GM12878 (cell line): ENCODE measurements at regions not wholly inside any gene's neighbourhood (a gene's known extent, or its start where the extent isn't known, plus 50 kb on each side); places are given as distances from the start of the nearest gene placed in this dataset.

Experiments used
- ATAC-seq: fragments of 200-7000 bp; cut with Tn5 transposase; 3 replicates; pipeline ENCODE4 v1.9.1; 2020; ENCODE audit warnings: mild to moderate bottlenecking, moderate library complexity
- BruUV-seq: library from RNA; stranded (reverse); fragments of 400-500 nt; replicated peaks from 2 replicates; lab custom pipeline; 2021; lab: Mats Ljungman, UMichigan
- CTCF ChIA-PET: fragments of 300-600 bp; sonication (Branson Sonifier 250); formaldehyde crosslinking; extraction: SDS; loops from one replicate; lab custom pipeline; 2021; ENCODE audit warnings: inconsistent platforms; lab: Yijun Ruan, JAX
- POLR2A ChIA-PET: fragments of 350-600 bp; formaldehyde crosslinking; extraction: SDS; loops from one replicate; lab custom pipeline; 2021; ENCODE audit warnings: inconsistent platforms; lab: Charles Lee
- RAD21 ChIA-PET: fragments of 300-600 bp; sonication (Branson Sonifier 250); formaldehyde crosslinking; loops from one replicate; lab custom pipeline; 2023; ENCODE audit warnings: antibody characterized with exemption; ENCODE audit not compliant: unreplicated experiment; lab: Charles Lee
- SMC1A ChIA-PET: fragments of 300-600 bp; sonication (Branson Sonifier 250); formaldehyde crosslinking; loops from one replicate; lab custom pipeline; 2023; ENCODE audit not compliant: unreplicated experiment, uncharacterized antibody; lab: Charles Lee
- DNase-seq: peaks from one replicate; pipeline ENCODE4 v3.0.0-alpha.2; 2011; ENCODE audit warnings: low read depth, low spot score
- FAIRE-seq: peaks from 3 replicates; lab custom pipeline; 2011; peaks lifted over from hg19 to GRCh38; lab: Jason Lieb, UNC
- H2AFZ ChIP-seq: 2 replicates; pipeline ENCODE4 v1.6.0; 2011; ENCODE audit warnings: low read depth, low read length, control low read depth; ENCODE audit not compliant: control insufficient read depth
- H3K27ac ChIP-seq: 2 replicates; pipeline ENCODE4 v1.5.1; 2011; ENCODE audit warnings: control low read depth; ENCODE audit not compliant: control insufficient read depth, insufficient read depth
- H3K27me3 ChIP-seq, 2 experiments: replicated peaks in 1 of 2; 2 replicates each; pipeline versions ENCODE4 v1.6.0 to v1.6.1; 2011; ENCODE audit warnings: low read length in 1 of 2; ENCODE audit not compliant: control insufficient read depth in 2 of 2, insufficient read depth in 2 of 2
- H3K36me3 ChIP-seq, 2 experiments: 2 replicates each; pipeline ENCODE4 v1.5.1; 2011; ENCODE audit warnings: low read length in 1 of 2; ENCODE audit not compliant: control insufficient read depth in 2 of 2, insufficient read depth in 2 of 2
- H3K4me1 ChIP-seq: 2 replicates; pipeline ENCODE4 v1.6.1; 2011; ENCODE audit warnings: mild to moderate bottlenecking, low read length, moderate library complexity, mixed read lengths; ENCODE audit not compliant: control insufficient read depth, insufficient read depth
- H3K4me2 ChIP-seq: 2 replicates; pipeline ENCODE4 v1.6.0; 2011; ENCODE audit warnings: control low read depth; ENCODE audit not compliant: control insufficient read depth, insufficient read depth
- H3K4me3 ChIP-seq: fragments of 200-600 bp; sonication (generic); 2 replicates; pipeline ENCODE4 v1.5.1; 2016
- H3K79me2 ChIP-seq: 2 replicates; pipeline ENCODE4 v1.6.0; 2011; ENCODE audit warnings: low read length; ENCODE audit not compliant: control insufficient read depth, insufficient read depth
- H3K9ac ChIP-seq: 2 replicates; pipeline ENCODE4 v1.8.0; 2011; ENCODE audit warnings: low read length, control low read depth, mixed read lengths; ENCODE audit not compliant: control insufficient read depth, insufficient read depth
- H3K9me3 ChIP-seq: replicated peaks from 3 replicates; pipeline ENCODE4 v1.5.1; 2011; ENCODE audit warnings: mild to moderate bottlenecking, low read length; ENCODE audit not compliant: control insufficient read depth, insufficient read depth
- H4K20me1 ChIP-seq: 2 replicates; pipeline ENCODE4 v1.6.0; 2011; ENCODE audit not compliant: control insufficient read depth, insufficient read depth
- CEBPB ChIP-seq, 2 experiments: fragments of 150-350 bp in 1 of 2; IDR thresholded peaks; 2 replicates each; pipeline ENCODE4 v1.6.1; 2012 to 2014; ENCODE audit warnings: low read depth in 2 of 2, low read length in 2 of 2, borderline replicate concordance in 1 of 2, inconsistent platforms in 1 of 2
- STAT3 ChIP-seq: IDR thresholded peaks from 2 replicates; pipeline ENCODE4 v1.6.1; 2011; ENCODE audit warnings: low read depth, low read length, improper control_type of control experiment
- WGBS: methylation state at CpG from one replicate; pipeline ENCODE4 v1.1.6; 2016; ENCODE audit warnings: low lambda C conversion rate; ENCODE audit not compliant: insufficient replicate concordance, insufficient coverage; ENCODE audit errors: missing lambda C conversion rate; 5-methylcytosine and 5-hydroxymethylcytosine counted together
- in situ Hi-C: fragments of 300-500 bp; cut with MboI; formaldehyde crosslinking; loops from 9 replicates; pipeline ENCODE4 v1.14.3; 2018; ENCODE audit warnings: mixed read lengths
- intact Hi-C: fragments of 100-400 bp; cut with micrococcal nuclease; formaldehyde crosslinking; loops from one replicate; pipeline ENCODE4 v1.14.2; 2022; ENCODE audit not compliant: unreplicated experiment
- TF ChIP-seq, protein P1 (sequence below): fragments of 450-650 bp; conservative IDR thresholded peaks from 2 replicates; pipeline ENCODE4 v1.6.1; 2017; ENCODE audit warnings: mild to moderate bottlenecking, moderate library complexity

DNA sequence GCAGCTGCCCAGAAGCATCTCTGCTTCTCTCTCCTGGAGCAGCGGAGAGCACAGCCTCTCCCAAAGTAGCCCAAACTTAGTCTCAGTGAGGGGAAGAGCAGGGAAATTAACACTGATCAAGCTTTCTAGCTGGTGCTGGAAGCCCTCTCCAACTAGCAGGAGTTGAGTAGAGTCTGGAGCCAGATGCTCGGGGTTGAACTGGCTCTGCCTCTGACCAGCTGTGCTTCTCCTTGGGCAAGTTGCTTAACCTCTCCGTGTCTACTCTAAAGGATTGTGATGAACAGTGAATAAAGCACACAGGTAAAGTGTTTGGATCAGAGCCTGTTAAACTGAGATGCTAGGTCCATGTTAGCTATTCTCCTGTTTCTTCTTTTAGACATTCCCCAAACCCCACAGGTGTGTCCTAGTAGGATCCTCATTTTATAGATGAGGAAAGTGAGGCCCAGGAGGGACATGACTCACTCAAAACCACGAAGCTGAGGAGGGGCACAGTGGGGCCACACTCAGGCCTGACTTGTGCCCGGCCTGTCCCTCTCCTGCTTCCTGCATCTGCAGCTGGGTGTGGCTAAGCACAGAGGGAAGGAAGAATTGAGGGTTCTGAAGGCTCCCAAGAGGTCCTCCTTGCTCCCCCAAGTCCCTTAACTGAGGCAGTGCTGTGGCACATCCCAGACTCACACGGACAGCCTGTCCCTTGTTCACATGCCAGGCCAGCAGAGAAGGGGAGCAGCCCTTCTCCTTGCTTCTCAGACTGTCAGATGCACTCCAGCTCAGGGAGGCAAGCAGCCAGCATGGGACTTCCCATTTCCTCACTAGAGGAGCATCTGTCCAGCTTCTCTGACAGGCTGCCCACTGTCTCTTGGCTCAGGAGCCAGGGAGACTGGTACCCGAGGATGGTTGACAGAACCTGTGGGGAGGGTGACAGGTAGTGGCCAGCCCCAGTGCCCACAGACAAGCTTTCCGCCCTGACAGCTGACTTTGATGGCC is 152.0 kb upstream of the IGSF21 start:
- Histone ChIP-seq H3K9me3 (no peaks in the 10 kb centered on the region), H3K4me2 (no peak overlapping the region), H4K20me1 (no peaks in the 10 kb centered on the region), H3K27me3 (peaks cover 2 to 4% of the 10 kb centered on the region in 2 experiments; a peak in 2 of 4 replicates), H3K36me3 (no peaks in the 10 kb centered on the region), H3K9ac (no peak overlapping the region), H3K4me3 (no peak overlapping the region), H3K4me1 (no peaks in the 10 kb centered on the region), H3K79me2 (no peaks in the 10 kb centered on the region), H3K27ac (no peak overlapping the region), H2AFZ (no peak overlapping the region)
- DNase-seq (no peak), FAIRE-seq (no peak), ATAC-seq (no peak)
- ChIA-PET CTCF (no interaction called here), POLR2A (interaction anchor here (0.5 kb wide), 1 partner anchor 47 kb away, joined by 4 read pairs; no protein-coding TSS in a partner anchor), SMC1A (interaction anchor here (0.6 kb wide), 1 partner anchor 665 kb away, joined by 3 read pairs; no protein-coding TSS in a partner anchor), RAD21 (no interaction called here)
- in situ Hi-C loops, result no loop called here
- intact Hi-C loops, result no loop called here
- WGBS, result 13% methylated on average over 8 of the region's 8 CpGs
- BruUV-seq, result no TSS peak
- TF ChIP-seq, protein P1, sequence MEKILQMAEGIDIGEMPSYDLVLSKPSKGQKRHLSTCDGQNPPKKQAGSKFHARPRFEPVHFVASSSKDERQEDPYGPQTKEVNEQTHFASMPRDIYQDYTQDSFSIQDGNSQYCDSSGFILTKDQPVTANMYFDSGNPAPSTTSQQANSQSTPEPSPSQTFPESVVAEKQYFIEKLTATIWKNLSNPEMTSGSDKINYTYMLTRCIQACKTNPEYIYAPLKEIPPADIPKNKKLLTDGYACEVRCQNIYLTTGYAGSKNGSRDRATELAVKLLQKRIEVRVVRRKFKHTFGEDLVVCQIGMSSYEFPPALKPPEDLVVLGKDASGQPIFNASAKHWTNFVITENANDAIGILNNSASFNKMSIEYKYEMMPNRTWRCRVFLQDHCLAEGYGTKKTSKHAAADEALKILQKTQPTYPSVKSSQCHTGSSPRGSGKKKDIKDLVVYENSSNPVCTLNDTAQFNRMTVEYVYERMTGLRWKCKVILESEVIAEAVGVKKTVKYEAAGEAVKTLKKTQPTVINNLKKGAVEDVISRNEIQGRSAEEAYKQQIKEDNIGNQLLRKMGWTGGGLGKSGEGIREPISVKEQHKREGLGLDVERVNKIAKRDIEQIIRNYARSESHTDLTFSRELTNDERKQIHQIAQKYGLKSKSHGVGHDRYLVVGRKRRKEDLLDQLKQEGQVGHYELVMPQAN, result no peak
- no peak for TF ChIP-seq STAT3
- TF ChIP-seq CEBPB (IDR thresholded peaks at IDR 0.05; ENCODE audit: borderline replicate concordance in 1 of 2, low read depth in 2 of 2, low read length in 2 of 2), result no peak
